Upper lobe of left lung (tissue), 4 donors: ENCODE measurements at regions not wholly inside any gene's neighbourhood (a gene's known extent, or its start where the extent isn't known, plus 50 kb on each side); places are given as distances from the start of the nearest gene placed in this dataset.

Experiments used
- POLR2A ChIP-seq, 4 donors: fragments of 450-650 bp; IDR thresholded peaks; one replicate each; pipeline ENCODE4 v1.5.1; 2016 to 2017; ENCODE audit warnings: antibody characterized with exemption in 4 of 4, mild to moderate bottlenecking in 2 of 4
- TF ChIP-seq, protein P1 (sequence below), 6 experiments: fragments of 450-650 bp in 4 of 6; fragments of 200-600 bp in 2 of 6; sonication (generic) in 2 of 6; IDR thresholded peaks; one replicate each; pipeline ENCODE4 v1.5.1; 2016 to 2019; ENCODE audit warnings: antibody characterized with exemption in 6 of 6

DNA sequence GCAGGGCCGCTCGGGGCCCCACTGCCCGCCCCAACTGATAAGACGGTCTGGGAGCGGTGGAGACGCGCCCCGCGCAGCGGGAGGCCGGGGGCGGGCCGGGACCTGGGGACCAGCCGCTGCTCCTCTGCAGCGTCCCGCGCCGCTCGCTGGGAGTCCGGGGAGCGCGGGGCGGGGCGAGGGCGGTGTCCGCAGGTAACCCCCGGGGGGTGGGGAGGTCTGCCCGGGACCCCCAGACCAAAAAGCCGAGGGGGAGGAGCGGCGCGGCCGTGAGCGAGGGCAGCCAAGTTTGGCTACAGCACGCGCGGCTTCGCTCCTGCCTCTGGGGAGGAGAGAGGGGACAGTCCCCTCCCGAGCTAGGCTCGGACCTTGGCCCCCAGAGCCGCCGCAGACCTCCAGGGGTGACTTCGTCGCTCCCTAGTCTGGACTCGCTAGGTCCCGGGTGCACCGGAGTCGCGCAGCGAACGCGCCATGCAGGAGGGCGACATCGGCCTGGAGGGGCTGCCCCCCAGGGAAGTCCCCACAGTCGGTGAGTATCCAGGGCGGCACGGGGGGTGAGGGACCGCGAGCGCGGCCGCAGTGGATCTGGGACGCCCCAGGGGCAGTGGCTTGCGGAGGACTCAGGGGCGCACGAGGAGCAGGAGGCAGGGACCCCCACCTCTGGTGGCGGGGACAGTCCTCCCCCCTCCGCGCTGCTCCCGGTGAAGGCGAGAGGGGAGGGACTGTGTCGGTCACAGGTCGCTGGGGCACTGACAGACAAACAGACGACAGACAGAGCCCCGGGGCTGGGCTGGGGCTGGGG, 92.3 kb upstream of the ANO1 start:
- no peak for TF ChIP-seq POLR2A (IDR thresholded peaks at IDR 0.05)
- TF ChIP-seq, protein P1, sequence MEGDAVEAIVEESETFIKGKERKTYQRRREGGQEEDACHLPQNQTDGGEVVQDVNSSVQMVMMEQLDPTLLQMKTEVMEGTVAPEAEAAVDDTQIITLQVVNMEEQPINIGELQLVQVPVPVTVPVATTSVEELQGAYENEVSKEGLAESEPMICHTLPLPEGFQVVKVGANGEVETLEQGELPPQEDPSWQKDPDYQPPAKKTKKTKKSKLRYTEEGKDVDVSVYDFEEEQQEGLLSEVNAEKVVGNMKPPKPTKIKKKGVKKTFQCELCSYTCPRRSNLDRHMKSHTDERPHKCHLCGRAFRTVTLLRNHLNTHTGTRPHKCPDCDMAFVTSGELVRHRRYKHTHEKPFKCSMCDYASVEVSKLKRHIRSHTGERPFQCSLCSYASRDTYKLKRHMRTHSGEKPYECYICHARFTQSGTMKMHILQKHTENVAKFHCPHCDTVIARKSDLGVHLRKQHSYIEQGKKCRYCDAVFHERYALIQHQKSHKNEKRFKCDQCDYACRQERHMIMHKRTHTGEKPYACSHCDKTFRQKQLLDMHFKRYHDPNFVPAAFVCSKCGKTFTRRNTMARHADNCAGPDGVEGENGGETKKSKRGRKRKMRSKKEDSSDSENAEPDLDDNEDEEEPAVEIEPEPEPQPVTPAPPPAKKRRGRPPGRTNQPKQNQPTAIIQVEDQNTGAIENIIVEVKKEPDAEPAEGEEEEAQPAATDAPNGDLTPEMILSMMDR (IDR thresholded peaks at IDR 0.05), result no peak
